ENCODE measurements at regions not wholly inside any gene's neighbourhood (a gene's known extent, or its start where the extent isn't known, plus 50 kb on each side); places are given as distances from the start of the nearest gene placed in this dataset.

- TF ChIP-seq CTCF (IDR thresholded peaks at IDR 0.05) = no peak
- TF ChIP-seq EP300 (IDR thresholded peaks at IDR 0.05; ENCODE audit: borderline replicate concordance in 1 of 2, low read depth in 1 of 2, low read length in 1 of 2) = no peak
- TF ChIP-seq CHD2 (IDR thresholded peaks at IDR 0.05; ENCODE audit: low read length, partially characterized antibody) = no peak
- no peak for TF ChIP-seq ELF1 (IDR thresholded peaks at IDR 0.05)
- no peak for TF ChIP-seq YY1 (IDR thresholded peaks at IDR 0.05; ENCODE audit: low read depth)
- TF ChIP-seq TAF1 (IDR thresholded peaks at IDR 0.05; ENCODE audit: borderline replicate concordance, low read depth, low read length) = no peak
Observed at GRCh38 chr15:68515371-68516095, 63.3 kb upstream of the CORO2B start.

Data from SK-N-SH (cell line).